ENCODE measurements at regions not wholly inside any gene's neighbourhood (a gene's known extent, or its start where the extent isn't known, plus 50 kb on each side); places are given as distances from the start of the nearest gene placed in this dataset.

- H3K4me3 Mint-ChIP-seq: no peak overlapping the region
- no peaks in the 10 kb centered on the region for H3K36me3 Mint-ChIP-seq
- ATAC-seq: no peak
- H3K4me1 Mint-ChIP-seq: no peaks in the 10 kb centered on the region
- peaks cover 8% of the 10 kb centered on the region for H3K27me3 Mint-ChIP-seq
- H3K27ac Mint-ChIP-seq: no peak overlapping the region
- peaks cover 10% of the 10 kb centered on the region for H3K9me3 Mint-ChIP-seq
Observed at GRCh38 chr10:29096303-29096824, 192.5 kb upstream of the LYZL1 start.

DNA sequence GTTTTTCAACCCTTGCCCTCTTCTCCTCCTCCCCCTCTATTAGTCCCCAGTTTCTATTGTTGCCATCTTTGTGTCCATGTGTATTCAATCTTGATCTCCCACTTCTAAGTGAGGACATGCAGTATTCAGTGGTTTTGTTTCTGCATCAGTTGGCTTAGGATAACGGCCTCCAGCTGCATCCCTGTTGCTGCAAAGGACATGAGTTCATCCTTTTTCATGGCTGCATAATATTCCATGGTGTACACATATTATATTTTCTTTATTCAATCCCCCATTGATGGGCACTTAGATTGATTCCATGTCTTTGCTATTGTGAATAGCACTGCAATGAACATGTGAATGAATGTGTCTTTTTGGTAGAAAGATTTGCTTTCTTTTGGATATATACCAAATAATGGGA lies 190.4 kb upstream of the LYZL1 start:
- ATAC-seq: no peak
- Mint-ChIP-seq H3K4me1 (no peaks in the 10 kb centered on the region), H3K36me3 (no peaks in the 10 kb centered on the region), H3K4me3 (no peak overlapping the region), H3K9me3 (peaks cover 10% of the 10 kb centered on the region), H3K27me3 (peaks cover 9% of the 10 kb centered on the region), H3K27ac (no peak overlapping the region)

DNA sequence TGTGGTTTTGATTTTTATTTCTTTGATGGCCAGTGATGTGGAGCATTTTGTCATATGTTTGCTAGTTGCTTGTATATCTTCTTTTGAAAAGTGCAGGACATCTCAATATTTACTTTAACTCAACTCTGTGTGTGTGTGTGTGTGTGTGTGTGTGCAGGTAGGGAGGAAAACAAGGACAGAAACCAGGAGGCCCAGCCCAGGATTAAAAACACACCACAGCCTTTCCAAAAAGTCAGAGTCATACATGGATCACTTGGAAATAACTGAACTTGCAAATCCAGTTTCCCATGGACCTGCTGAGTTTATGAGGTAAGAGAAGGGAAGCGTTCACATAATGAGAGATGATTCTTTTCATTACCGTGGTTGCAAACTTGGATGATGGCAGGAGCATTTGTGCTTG lies 189.9 kb upstream of the LYZL1 start:
- Mint-ChIP-seq H3K9me3 (peaks cover 7% of the 10 kb centered on the region), H3K27me3 (peaks cover 9% of the 10 kb centered on the region), H3K4me3 (no peak overlapping the region), H3K27ac (no peak overlapping the region), H3K4me1 (no peaks in the 10 kb centered on the region), H3K36me3 (no peaks in the 10 kb centered on the region)
- no peak for ATAC-seq

GRCh38 chr10:29099415-29099814 lies 189.5 kb upstream of the LYZL1 start:
- no peak overlapping the region for H3K27ac Mint-ChIP-seq
- H3K9me3 Mint-ChIP-seq: peaks cover 6% of the 10 kb centered on the region

GRCh38 chr10:29100505-29100904 lies 188.4 kb upstream of the LYZL1 start:
- no peaks in the 10 kb centered on the region for H3K4me1 Mint-ChIP-seq
- peaks cover 6% of the 10 kb centered on the region for H3K9me3 Mint-ChIP-seq
- peaks cover 9% of the 10 kb centered on the region for H3K27me3 Mint-ChIP-seq
- no peak for ATAC-seq
- no peak overlapping the region for H3K4me3 Mint-ChIP-seq
- H3K36me3 Mint-ChIP-seq: no peaks in the 10 kb centered on the region
- H3K27ac Mint-ChIP-seq: no peak overlapping the region

More at GRCh38 chr10:29099415-29099814, 189.5 kb upstream of the LYZL1 start:
- ATAC-seq: no peak
- H3K4me1 Mint-ChIP-seq: no peaks in the 10 kb centered on the region
- H3K27me3 Mint-ChIP-seq: peaks cover 9% of the 10 kb centered on the region
- no peaks in the 10 kb centered on the region for H3K36me3 Mint-ChIP-seq
- H3K4me3 Mint-ChIP-seq: no peak overlapping the region

DNA sequence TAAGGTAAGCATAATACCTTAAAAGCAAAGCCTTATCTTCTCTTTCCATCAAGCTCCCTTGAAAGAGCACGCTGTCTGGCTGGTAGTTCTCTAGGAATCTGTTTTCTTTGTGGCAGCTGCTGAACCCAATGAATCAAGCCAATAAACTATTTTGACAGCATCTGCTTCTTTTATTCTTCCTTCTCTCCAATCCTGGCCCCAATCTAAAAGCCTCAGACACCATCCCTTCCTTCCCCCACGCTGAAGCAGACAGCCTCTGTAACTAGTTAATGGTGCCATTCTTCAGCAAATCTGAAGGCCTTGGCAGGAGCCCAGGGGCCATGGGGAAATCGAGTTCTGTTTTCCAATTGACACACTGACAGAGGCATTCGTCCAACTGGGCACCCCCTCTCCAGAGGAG lies 186.6 kb upstream of the LYZL1 start:
- Mint-ChIP-seq H3K9me3 (peaks cover 3% of the 10 kb centered on the region), H3K27me3 (peaks cover 9% of the 10 kb centered on the region)

GRCh38 chr10:29102636-29103035 lies 186.2 kb upstream of the LYZL1 start:
- Mint-ChIP-seq H3K4me1 (no peaks in the 10 kb centered on the region), H3K9me3 (peaks cover 3% of the 10 kb centered on the region), H3K4me3 (no peak overlapping the region), H3K27me3 (peaks cover 9% of the 10 kb centered on the region), H3K27ac (no peak overlapping the region), H3K36me3 (no peaks in the 10 kb centered on the region)
- no peak for ATAC-seq

More for the DNA sequence above, 186.6 kb upstream of the LYZL1 start:
- Mint-ChIP-seq H3K4me3 (no peak overlapping the region), H3K4me1 (no peaks in the 10 kb centered on the region), H3K27ac (no peak overlapping the region), H3K36me3 (no peaks in the 10 kb centered on the region)
- ATAC-seq: no peak

DNA sequence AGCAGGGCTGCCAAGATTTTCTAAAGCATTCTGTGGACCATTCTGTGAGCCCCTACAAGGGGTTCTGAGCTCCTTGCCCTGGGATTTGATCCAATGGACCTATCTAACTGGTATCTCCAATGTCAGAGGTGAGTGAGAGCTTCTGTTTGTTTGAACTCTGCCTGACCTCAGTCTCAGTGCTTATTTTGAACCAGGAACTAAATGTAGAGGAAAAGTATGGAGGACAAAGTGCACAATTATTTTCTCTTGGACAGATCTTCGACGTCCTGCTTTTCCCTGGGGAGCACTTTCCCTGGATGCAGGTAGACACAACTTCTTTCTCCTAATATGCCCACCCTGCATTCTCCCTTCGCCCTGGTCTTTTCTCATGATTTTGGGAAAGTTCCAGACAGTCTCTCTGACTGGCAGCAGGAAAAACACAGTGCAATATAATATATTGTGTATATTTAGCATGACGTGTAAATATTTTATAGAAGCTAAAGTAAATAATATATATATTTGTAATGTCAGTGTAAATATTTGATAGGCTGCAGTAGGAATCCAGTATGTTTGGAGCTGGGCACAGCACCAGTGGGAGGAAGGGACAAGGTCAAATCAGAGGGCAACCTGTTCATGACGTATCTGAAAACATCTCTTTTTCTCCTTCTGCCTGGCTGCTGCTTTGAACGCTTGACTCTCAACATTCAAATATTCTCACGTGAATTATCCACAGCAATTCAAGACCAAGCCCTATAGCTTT lies 184.0 kb upstream of the LYZL1 start:
- H3K27ac Mint-ChIP-seq: no peak overlapping the region
- H3K27me3 Mint-ChIP-seq: peaks cover 9% of the 10 kb centered on the region
- no peak for ATAC-seq

DNA sequence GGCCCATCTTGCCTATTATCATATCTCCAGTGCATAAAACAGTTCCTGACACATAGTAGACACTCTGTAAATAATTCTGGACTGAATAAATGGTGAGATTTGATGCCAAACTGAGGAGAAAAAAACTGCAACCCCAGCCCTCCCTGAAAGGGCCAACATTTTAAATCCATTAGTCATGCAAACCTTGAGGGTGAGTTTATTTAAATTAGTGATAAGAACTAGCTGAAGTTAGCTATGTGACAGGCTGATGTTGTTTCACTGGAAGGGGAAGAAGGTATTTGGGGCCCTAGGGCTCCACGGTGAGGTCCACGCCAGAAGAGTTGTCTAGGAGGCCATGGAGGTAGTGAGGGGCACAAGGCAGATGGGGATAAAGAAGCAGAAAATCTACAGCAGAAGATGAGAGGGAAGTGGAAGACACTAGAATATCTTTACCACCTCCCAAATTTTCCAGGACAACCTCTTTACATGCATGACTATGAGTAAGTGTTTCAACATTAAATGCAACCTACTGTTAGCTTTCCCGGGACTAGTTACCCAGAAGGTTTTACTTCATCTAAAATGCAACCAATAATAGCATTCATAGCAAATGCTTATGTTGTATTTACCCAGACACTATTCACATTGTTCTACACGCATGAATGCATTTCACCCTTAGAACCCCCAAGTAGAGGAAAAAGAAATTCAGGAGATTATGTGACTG lies 183.2 kb upstream of the LYZL1 start:
- H3K27me3 Mint-ChIP-seq: peaks cover 7% of the 10 kb centered on the region
- no peaks in the 10 kb centered on the region for H3K4me1 Mint-ChIP-seq
- H3K9me3 Mint-ChIP-seq: no peaks in the 10 kb centered on the region
- H3K4me3 Mint-ChIP-seq: no peak overlapping the region
- H3K36me3 Mint-ChIP-seq: no peaks in the 10 kb centered on the region
- no peak for ATAC-seq
- no peak overlapping the region for H3K27ac Mint-ChIP-seq

More for the DNA sequence above, 184.0 kb upstream of the LYZL1 start:
- H3K4me1 Mint-ChIP-seq: no peaks in the 10 kb centered on the region
- no peak overlapping the region for H3K4me3 Mint-ChIP-seq
- no peaks in the 10 kb centered on the region for H3K9me3 Mint-ChIP-seq
- no peaks in the 10 kb centered on the region for H3K36me3 Mint-ChIP-seq

DNA sequence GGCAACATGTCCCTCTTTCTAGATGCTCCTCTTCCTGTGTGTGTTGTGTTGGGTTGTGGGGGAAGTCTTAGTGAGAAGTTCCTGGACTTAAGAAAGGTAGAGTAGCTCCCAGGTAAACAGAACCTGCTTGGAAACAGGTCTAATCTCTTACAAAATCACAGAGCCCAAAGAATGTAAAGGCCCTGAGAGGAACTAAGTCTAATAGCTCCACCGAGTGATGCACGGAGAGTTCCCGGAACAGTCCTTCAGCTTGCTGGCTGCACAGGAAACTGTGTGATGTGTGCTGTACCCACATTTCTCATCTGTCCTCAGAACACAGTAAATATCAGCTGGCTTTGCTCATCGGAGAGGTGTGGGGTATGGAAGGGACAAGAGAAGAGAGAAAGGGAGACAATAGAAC lies 182.6 kb upstream of the LYZL1 start:
- Mint-ChIP-seq H3K4me1 (no peaks in the 10 kb centered on the region), H3K27ac (no peak overlapping the region), H3K4me3 (no peak overlapping the region), H3K27me3 (peaks cover under 1% of the 10 kb centered on the region), H3K36me3 (no peaks in the 10 kb centered on the region), H3K9me3 (no peaks in the 10 kb centered on the region)
- ATAC-seq: no peak

GRCh38 chr10:29107866-29108498 lies 180.9 kb upstream of the LYZL1 start:
- H3K27ac Mint-ChIP-seq: no peak overlapping the region
- H3K36me3 Mint-ChIP-seq: no peaks in the 10 kb centered on the region
- ATAC-seq: no peak
- no peaks in the 10 kb centered on the region for H3K9me3 Mint-ChIP-seq
- no peaks in the 10 kb centered on the region for H3K27me3 Mint-ChIP-seq
- no peaks in the 10 kb centered on the region for H3K4me1 Mint-ChIP-seq
- H3K4me3 Mint-ChIP-seq: no peak overlapping the region

DNA sequence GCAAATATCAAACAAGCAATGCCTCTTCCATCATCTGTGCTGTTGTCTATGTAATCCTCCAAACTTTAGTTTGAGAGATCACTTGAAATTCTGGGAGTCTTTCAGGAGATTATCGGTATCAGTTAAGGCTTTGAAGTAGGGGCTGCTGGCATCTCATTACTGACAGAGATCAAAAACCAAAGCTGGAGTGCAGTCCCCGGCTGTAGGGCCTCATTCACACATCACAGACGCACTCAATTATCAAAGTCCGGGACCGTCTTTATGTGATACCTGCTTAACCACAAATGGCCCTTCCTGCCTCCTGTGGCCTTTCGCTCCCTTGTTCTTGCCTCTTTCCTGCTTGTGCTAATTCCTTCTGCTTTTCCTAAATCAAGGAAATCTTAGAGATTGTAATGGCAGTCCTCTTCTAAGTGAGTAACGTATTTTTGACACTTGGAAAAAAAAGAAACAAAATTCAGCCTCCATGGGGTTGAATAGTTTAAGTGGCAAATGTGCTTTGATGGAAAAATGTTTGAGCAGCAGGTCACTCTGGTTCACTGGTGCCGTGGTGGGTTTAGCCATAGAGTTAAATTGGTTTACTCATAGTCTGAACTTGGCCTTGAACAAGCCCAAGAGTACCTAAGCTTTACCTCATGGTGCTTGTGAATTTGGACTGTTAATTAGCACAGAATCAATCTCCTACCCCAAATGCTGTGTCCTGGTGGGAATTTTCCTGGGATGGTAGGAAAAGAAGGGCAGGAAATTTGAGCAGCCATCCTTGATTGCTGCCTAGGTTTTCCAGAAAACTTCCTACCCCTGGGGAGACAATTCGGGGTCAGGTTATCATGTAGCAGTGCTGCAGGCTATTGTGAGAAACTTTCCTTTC lies 178.9 kb upstream of the LYZL1 start:
- H3K36me3 Mint-ChIP-seq: no peaks in the 10 kb centered on the region
- no peak overlapping the region for H3K4me3 Mint-ChIP-seq
- H3K27ac Mint-ChIP-seq: no peak overlapping the region
- ATAC-seq: no peak
- H3K27me3 Mint-ChIP-seq: no peaks in the 10 kb centered on the region
- H3K4me1 Mint-ChIP-seq: no peaks in the 10 kb centered on the region
- H3K9me3 Mint-ChIP-seq: no peaks in the 10 kb centered on the region

DNA sequence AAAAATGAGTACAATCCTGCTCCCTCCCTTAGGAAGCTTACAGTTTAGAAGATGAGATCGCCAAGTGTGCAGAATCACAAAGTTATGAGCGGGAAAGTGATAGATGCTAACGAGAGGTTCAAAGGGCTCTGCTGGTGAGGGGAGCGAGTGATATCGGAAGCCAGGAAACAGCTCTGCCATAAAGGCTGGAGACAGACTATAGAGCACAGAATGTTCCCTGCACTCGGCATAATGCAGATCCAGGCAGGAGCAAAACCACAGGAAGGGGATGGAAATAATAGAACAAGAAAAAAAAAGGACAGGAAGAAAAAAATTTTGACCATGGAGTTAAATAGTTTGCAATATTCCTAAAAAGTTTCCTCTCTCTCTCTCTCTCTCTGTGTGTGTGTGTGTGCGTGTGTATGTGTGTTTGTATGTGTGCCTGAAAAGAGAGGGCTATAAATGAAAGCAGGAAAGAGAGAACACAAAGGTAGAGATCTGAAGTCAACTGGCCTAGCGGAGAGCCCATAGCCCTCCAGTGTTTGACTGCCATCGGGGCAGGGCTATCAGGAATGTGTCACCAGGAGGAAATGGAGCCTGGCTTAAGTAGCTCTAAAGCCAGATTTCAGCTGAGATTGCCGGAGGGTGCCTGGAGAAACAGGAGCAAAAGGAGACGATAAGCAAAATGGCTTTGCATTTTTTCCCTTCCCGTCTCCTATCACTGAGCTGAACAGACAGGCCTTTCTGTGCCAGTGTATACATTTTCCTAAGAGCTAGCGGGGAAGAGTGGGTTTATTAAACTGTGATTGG lies 175.8 kb upstream of the LYZL1 start:
- ATAC-seq: no peak
- Mint-ChIP-seq H3K27ac (no peak overlapping the region), H3K4me3 (no peak overlapping the region), H3K4me1 (no peaks in the 10 kb centered on the region), H3K36me3 (no peaks in the 10 kb centered on the region), H3K27me3 (no peaks in the 10 kb centered on the region), H3K9me3 (peaks cover 4% of the 10 kb centered on the region)

DNA sequence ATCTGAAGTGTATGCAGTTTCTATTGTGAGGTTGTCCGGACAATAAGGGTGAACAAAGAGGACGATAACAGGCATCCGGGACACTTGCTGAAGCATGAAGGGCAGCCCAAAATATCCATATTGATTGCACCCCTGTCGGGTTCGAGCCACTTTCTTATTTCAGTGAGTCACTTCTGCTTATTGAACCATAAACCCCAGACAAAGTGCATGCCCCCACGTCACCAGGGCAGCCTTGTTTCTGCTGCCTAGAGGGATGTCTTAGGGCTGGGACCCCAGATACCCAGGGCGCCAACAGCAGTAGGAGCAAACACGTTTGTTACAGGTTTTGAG lies 175.3 kb upstream of the LYZL1 start:
- Mint-ChIP-seq H3K9me3 (peaks cover 4% of the 10 kb centered on the region), H3K36me3 (no peaks in the 10 kb centered on the region), H3K27ac (no peak overlapping the region)

More for the DNA sequence above, 175.3 kb upstream of the LYZL1 start:
- ATAC-seq: no peak
- H3K4me1 Mint-ChIP-seq: no peaks in the 10 kb centered on the region
- H3K27me3 Mint-ChIP-seq: no peaks in the 10 kb centered on the region
- no peak overlapping the region for H3K4me3 Mint-ChIP-seq
